ENCODE measurements at regions not wholly inside any gene's neighbourhood (a gene's known extent, or its start where the extent isn't known, plus 50 kb on each side); places are given as distances from the start of the nearest gene placed in this dataset.

DNA sequence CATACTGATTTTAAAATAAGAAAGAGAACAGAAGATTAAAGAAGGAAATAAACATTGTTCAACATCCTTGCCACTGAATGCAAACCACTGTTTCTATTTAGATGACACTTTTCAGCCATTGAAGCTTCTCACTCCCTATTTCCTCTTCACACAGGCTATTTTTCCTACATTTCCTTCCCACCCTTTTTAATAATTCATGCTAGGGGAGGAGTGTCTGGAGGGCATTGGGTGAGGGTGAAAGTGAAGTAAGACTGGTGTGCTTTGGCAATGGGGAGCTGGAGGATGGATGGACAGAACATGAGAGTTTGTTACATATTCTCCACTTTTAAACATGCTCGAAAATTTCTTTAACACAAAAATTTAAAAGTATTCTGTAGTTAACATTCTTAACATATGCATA, 168.8 kb upstream of the GLI3 start:
- Histone ChIP-seq H3K9ac (ENCODE audit: extremely low read depth, low read length, poor library complexity, severe bottlenecking) (no peak overlapping the region), H3K36me3 (ENCODE audit: control insufficient read depth, insufficient read depth, low read length) (no peaks in the 10 kb centered on the region), H3K27me3 (ENCODE audit: control insufficient read depth, insufficient read depth, low read length, poor library complexity, severe bottlenecking) (no peaks in the 10 kb centered on the region), H3K4me3 (ENCODE audit: low read length) (no peak overlapping the region), H3K4me1 (ENCODE audit: control insufficient read depth, insufficient read depth, low read length) (no peaks in the 10 kb centered on the region), H3K9me3 (ENCODE audit: control insufficient read depth, low read length) (no peaks in the 10 kb centered on the region), H3K27ac (ENCODE audit: low read depth, low read length) (no peak overlapping the region)
- TF ChIP-seq, protein P1, sequence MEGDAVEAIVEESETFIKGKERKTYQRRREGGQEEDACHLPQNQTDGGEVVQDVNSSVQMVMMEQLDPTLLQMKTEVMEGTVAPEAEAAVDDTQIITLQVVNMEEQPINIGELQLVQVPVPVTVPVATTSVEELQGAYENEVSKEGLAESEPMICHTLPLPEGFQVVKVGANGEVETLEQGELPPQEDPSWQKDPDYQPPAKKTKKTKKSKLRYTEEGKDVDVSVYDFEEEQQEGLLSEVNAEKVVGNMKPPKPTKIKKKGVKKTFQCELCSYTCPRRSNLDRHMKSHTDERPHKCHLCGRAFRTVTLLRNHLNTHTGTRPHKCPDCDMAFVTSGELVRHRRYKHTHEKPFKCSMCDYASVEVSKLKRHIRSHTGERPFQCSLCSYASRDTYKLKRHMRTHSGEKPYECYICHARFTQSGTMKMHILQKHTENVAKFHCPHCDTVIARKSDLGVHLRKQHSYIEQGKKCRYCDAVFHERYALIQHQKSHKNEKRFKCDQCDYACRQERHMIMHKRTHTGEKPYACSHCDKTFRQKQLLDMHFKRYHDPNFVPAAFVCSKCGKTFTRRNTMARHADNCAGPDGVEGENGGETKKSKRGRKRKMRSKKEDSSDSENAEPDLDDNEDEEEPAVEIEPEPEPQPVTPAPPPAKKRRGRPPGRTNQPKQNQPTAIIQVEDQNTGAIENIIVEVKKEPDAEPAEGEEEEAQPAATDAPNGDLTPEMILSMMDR (conservative IDR thresholded peaks at IDR 0.05) = no peak
- Mint-ChIP-seq H3K4me3 (no peak overlapping the region), H3K4me1 (peaks cover 3% of the 10 kb centered on the region), H3K27ac (no peak overlapping the region), H3K9me3 (no peaks in the 10 kb centered on the region), H3K27me3 (ENCODE audit: insufficient read depth) (peaks cover 1% of the 10 kb centered on the region), H3K36me3 (ENCODE audit: low read depth) (no peaks in the 10 kb centered on the region)
- 100% methylated on average over 1 of the region's 1 CpG; no CpG with 5 or more reads in 1 of the 2 experiments for WGBS, 2 experiments (ENCODE audit: insufficient coverage in 1 of 2, insufficient read length in 1 of 2)
- DNase-seq = no peak

- H3K9me3 ChIP-seq (ENCODE audit: control insufficient read depth, low read length) = no peaks in the 10 kb centered on the region
- H3K9me3 Mint-ChIP-seq = no peaks in the 10 kb centered on the region
- peaks cover 1% of the 10 kb centered on the region for H3K27me3 Mint-ChIP-seq (ENCODE audit: insufficient read depth)
- TF ChIP-seq, protein P1 (conservative IDR thresholded peaks at IDR 0.05) = no peak
- H3K27ac ChIP-seq (ENCODE audit: low read depth, low read length) = no peak overlapping the region
- H3K27me3 ChIP-seq (ENCODE audit: control insufficient read depth, insufficient read depth, low read length, poor library complexity, severe bottlenecking) = no peaks in the 10 kb centered on the region
- H3K36me3 ChIP-seq (ENCODE audit: control insufficient read depth, insufficient read depth, low read length) = no peaks in the 10 kb centered on the region
- H3K4me1 Mint-ChIP-seq = peaks cover 3% of the 10 kb centered on the region
- no peaks in the 10 kb centered on the region for H3K4me1 ChIP-seq (ENCODE audit: control insufficient read depth, insufficient read depth, low read length)
- DNase-seq = no peak
- no peak overlapping the region for H3K4me3 ChIP-seq (ENCODE audit: low read length)
- no peak overlapping the region for H3K4me3 Mint-ChIP-seq
- no peaks in the 10 kb centered on the region for H3K36me3 Mint-ChIP-seq (ENCODE audit: low read depth)
- H3K27ac Mint-ChIP-seq = no peak overlapping the region
- no peak overlapping the region for H3K9ac ChIP-seq (ENCODE audit: extremely low read depth, low read length, poor library complexity, severe bottlenecking)
- 88 to 100% methylated on average over 1 of the region's 1 CpG for WGBS, 2 experiments (ENCODE audit: insufficient coverage in 1 of 2, insufficient read length in 1 of 2)
Measured at GRCh38 chr7:42403831-42404230, 166.8 kb upstream of the GLI3 start.

DNA sequence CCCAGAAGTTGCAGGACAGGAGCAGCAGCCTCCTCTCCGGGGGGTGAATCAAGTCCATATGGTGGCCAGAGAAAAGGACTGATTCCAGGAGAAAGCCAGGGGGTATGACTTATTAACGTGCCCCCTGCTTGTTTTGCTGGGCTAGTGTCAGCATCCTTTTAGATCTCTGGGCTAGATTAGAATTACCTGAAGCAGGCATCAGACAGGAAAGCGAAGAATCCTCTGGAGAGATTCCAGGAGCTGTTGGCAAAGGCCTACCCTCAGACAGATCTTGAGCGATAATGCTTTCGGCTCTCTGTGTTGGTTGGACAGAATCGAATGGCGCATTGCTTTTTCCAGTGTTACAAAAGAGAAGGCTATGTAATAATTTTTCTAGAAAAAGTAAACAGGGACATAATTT, 164.0 kb upstream of the GLI3 start:
- TF ChIP-seq, protein P1 (conservative IDR thresholded peaks at IDR 0.05) = no peak
- peaks cover 3% of the 10 kb centered on the region for H3K4me1 Mint-ChIP-seq
- H3K36me3 ChIP-seq (ENCODE audit: control insufficient read depth, insufficient read depth, low read length) = no peaks in the 10 kb centered on the region
- no peak overlapping the region for H3K27ac ChIP-seq (ENCODE audit: low read depth, low read length)
- no peak overlapping the region for H3K4me3 Mint-ChIP-seq
- H3K9ac ChIP-seq (ENCODE audit: extremely low read depth, low read length, poor library complexity, severe bottlenecking) = no peak overlapping the region
- H3K27ac Mint-ChIP-seq = no peak overlapping the region
- WGBS, 2 experiments (ENCODE audit: insufficient coverage in 1 of 2, insufficient read length in 1 of 2) = 93 to 94% methylated on average over 6 to 7 of the region's 7 CpGs
- H3K27me3 Mint-ChIP-seq (ENCODE audit: insufficient read depth) = no peaks in the 10 kb centered on the region
- H3K9me3 Mint-ChIP-seq = no peaks in the 10 kb centered on the region
- H3K4me3 ChIP-seq (ENCODE audit: low read length) = no peak overlapping the region
- no peaks in the 10 kb centered on the region for H3K4me1 ChIP-seq (ENCODE audit: control insufficient read depth, insufficient read depth, low read length)
- DNase-seq = no peak
- no peaks in the 10 kb centered on the region for H3K9me3 ChIP-seq (ENCODE audit: control insufficient read depth, low read length)
- no peaks in the 10 kb centered on the region for H3K27me3 ChIP-seq (ENCODE audit: control insufficient read depth, insufficient read depth, low read length, poor library complexity, severe bottlenecking)
- no peaks in the 10 kb centered on the region for H3K36me3 Mint-ChIP-seq (ENCODE audit: low read depth)

All from endodermal cell (in vitro differentiated cells).